ENCODE measurements at regions not wholly inside any gene's neighbourhood (a gene's known extent, or its start where the extent isn't known, plus 50 kb on each side); places are given as distances from the start of the nearest gene placed in this dataset.

DNA sequence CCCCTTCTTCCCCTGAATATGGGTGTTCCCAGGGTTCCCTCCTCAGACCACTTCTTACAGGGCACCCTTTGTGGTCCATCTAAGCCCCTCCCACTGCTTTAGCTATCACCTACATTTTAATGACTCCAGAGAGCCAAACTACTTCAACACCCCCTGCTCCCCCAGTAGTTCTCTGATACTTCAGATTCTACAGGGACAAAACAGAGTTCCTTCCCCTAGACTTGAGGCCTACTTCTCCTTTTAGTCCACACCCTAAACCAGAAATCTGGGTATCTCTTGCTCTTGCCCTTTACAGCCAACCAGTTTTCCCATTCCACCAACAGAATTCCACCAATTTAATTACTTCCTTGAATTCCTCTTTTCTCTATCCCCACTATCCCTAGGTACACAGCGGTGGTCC, 107.2 kb downstream of the KCNRG start:
- TF ChIP-seq POLR2AphosphoS5 (IDR thresholded peaks at IDR 0.05; ENCODE audit: low read depth, low read length) (no peak), POU2F2 (IDR thresholded peaks at IDR 0.05; ENCODE audit: low read depth, low read length) (no peak), PAX5 (IDR thresholded peaks at IDR 0.05; ENCODE audit: insufficient read depth, low read length, severe bottlenecking) (no peak), TAF1 (IDR thresholded peaks at IDR 0.05; ENCODE audit: low read depth, low read length) (no peak), SPI1 (IDR thresholded peaks at IDR 0.05; ENCODE audit: low read depth, low read length) (no peak), POLR2A (IDR thresholded peaks at IDR 0.05; ENCODE audit: low read depth, low read length) (no peak)
- DNase-seq (ENCODE audit: insufficient read length, low spot score) (no peak), FAIRE-seq (no peak)

DNA sequence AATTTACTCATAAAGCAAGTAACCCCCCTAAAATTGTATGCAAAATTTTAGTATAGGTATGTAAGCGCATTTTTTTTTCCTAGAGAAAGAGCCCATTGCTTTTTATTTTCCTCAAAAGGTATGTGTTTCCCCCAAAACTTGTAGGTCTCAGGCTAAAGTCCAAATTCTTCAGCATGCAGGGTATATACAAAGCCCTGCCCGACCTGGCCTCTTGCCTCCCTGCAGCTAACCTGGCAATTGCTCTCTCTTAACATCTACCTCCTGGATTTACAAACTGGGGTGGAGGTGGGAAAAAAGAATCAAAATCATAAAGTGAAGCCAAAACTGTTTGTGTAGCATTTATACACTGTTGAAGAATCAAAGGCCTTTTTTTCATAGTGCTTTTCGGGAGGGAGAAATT, 107.8 kb downstream of the KCNRG start:
- no peak for FAIRE-seq
- no peak for TF ChIP-seq SPI1 (IDR thresholded peaks at IDR 0.05; ENCODE audit: low read depth, low read length)
- no peak for DNase-seq (ENCODE audit: insufficient read length, low spot score)

DNA sequence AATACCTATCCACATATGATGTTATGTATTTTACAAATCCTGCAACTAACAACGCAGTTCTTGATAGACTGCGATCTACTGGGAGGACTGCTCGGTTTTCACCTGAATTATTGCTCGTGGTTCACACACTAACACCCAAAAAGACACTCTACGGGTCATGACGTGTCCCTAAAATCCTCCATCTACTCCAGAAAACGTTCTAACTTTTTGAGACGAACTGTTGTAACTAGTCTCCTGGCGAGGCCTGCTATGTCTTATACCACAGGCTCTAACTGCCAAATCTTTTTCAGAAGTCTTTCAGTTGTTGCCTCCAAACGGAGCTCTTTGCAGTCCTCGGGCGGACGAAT, 108.2 kb downstream of the KCNRG start:
- peak; percentile 16 for FAIRE-seq
- no peak for TF ChIP-seq TAF1 (IDR thresholded peaks at IDR 0.05; ENCODE audit: low read depth, low read length)
- TF ChIP-seq PAX5 (IDR thresholded peaks at IDR 0.05; ENCODE audit: insufficient read depth, low read length, severe bottlenecking), result no peak
- TF ChIP-seq POLR2A (IDR thresholded peaks at IDR 0.05; ENCODE audit: low read depth, low read length), result no peak
- no peak for TF ChIP-seq POU2F2 (IDR thresholded peaks at IDR 0.05; ENCODE audit: low read depth, low read length)
- TF ChIP-seq SPI1 (IDR thresholded peaks at IDR 0.05; ENCODE audit: low read depth, low read length), result no peak
- no peak for TF ChIP-seq POLR2AphosphoS5 (IDR thresholded peaks at IDR 0.05; ENCODE audit: low read depth, low read length)
- no peak for DNase-seq (ENCODE audit: insufficient read length, low spot score)

DNA sequence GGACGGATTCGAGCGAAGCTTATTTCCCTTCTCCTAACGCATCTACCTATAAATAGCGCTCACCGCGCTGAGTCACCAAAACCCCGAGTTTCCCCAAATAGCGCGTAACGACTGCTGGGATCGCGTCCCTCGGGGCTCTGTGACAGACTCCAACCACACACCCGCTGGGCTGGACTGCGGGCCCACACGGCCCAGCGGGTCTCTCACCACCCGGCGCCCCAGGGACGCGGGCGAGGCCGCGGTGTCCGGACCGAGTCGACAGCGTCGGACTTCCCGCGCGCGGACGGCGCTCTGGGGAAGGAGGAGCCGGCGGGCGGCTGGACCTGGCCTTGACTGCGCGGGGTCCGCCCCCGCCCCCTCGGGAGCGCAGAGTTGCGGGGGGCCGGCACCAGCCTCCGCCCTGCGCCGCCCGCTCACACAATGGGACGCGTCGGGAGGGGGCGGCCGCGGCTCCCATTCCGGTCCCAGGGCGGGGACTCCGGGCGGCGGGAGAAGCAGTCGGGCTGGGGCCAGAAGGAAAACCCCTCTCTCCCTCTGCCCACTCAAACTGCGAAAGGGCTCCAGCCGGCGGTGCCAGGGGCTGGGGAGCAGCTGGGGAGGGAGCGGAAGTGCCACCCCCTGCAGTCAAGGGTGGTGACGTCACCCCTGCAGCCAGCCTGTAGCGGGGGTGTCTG, 108.8 kb downstream of the KCNRG start:
- peak; percentile 85 for DNase-seq (ENCODE audit: insufficient read length, low spot score)
- peak; percentile 95 for FAIRE-seq
- peak; percentile 64 for TF ChIP-seq SPI1 (IDR thresholded peaks at IDR 0.05; ENCODE audit: low read depth, low read length)
- no peak for TF ChIP-seq PAX5 (IDR thresholded peaks at IDR 0.05; ENCODE audit: insufficient read depth, low read length, severe bottlenecking)

DNA sequence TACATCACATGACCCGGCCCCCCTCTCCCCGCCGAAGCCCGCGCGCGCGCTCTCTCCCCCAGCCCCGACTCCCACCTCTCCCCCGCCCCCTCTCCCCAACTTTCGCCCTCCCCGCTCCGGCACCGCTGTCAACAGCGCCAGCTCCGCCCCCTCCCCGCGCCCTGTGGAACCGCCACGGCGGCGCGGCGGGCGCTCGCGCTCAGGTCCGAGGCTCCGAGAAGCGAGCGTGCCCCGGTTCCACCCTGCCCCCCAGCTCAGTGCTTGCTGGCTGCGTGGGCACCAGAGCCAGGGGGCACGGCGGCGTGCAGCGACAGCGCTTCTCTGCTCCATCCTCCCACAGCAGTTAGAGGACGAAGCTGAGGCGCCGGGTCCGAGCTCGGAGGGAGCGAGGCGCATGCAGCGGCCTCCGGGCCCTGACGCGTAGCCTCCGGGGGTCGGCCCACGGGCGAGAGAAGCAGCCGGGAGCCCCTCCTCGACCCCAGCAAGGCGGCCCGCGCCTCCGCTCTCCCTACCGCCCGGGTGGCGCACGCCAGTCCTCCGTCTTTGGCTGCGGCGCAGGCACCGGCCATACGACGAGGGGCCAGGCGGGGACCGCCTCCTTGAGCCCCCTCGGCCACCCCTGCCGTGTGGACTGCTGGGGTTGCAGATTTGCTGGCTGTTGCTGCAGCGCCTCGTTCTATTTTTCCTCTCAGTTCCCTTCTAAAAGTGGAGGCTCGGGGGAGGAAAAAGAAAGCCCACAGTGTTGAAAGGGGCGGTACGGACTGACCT, 109.5 kb downstream of the KCNRG start:
- TF ChIP-seq POLR2AphosphoS5 (IDR thresholded peaks at IDR 0.05; ENCODE audit: low read depth, low read length) (no peak), POU2F2 (IDR thresholded peaks at IDR 0.05; ENCODE audit: low read depth, low read length) (no peak), TAF1 (IDR thresholded peaks at IDR 0.05; ENCODE audit: low read depth, low read length) (no peak), PAX5 (IDR thresholded peaks at IDR 0.05; ENCODE audit: insufficient read depth, low read length, severe bottlenecking) (no peak), SPI1 (IDR thresholded peaks at IDR 0.05; ENCODE audit: low read depth, low read length) (0 out of 2 replicates have a peak, but pooled peaks have one; percentile 24)
- peak; percentile 33 for DNase-seq (ENCODE audit: insufficient read length, low spot score)
- no peak for FAIRE-seq

DNA sequence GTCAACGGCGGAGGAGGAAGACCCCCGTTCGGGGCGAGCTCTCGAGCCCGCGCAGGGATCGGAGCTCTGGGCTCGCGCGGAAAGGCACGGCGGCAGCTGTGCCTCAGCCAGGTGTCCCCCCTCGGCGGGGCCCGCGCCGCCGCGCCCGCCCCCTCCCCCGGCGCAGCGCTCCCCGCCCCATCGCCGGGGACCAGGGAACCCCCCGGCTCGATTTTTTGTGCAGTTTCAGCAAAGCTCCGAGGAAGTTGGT, 110.0 kb downstream of the KCNRG start:
- TF ChIP-seq POU2F2 (IDR thresholded peaks at IDR 0.05; ENCODE audit: low read depth, low read length), result no peak
- DNase-seq (ENCODE audit: insufficient read length, low spot score) (peak; percentile 22), FAIRE-seq (no peak)

DNA sequence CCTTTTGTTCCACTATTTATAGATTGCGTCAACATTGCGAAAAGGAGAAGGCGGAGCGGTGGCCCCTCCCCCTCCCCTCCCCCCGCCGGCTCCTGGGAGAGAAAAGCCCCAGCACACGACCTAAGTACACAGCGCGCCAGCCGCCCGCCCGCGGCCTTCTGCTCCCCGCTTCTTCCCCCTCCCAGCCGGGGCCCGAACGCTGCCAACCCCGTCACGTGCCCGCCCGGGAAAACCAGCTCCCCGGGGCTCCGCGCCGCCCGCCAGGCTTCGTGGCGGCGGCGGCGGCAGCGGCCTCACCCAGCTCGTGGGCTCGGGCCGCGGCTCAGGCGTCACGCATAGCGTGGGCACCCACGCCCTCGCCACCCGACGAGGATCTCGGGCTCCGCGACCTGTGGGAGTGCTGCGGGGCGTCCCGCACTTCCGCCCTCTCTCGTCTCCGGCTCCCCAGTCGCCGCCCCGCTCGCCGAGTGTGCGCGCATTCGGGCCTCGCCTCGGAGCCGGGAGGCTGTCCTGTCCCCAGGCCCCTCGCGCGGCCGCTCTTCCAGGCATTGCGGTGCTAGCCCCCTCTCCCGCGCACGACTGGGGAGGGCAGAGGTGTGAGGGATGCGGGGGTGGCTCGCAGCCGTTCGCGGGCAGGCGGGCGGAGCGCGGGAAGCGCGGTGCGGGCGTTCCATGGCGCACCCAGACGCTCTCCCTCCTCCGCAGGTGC, 110.5 kb downstream of the KCNRG start:
- DNase-seq (ENCODE audit: insufficient read length, low spot score) (peak; percentile 38), FAIRE-seq (peak; percentile 5)
- TF ChIP-seq POLR2A (IDR thresholded peaks at IDR 0.05; ENCODE audit: low read depth, low read length) (no peak), PAX5 (IDR thresholded peaks at IDR 0.05; ENCODE audit: insufficient read depth, low read length, severe bottlenecking) (no peak), TAF1 (IDR thresholded peaks at IDR 0.05; ENCODE audit: low read depth, low read length) (no peak), POU2F2 (IDR thresholded peaks at IDR 0.05; ENCODE audit: low read depth, low read length) (no peak), SPI1 (IDR thresholded peaks at IDR 0.05; ENCODE audit: low read depth, low read length) (no peak), POLR2AphosphoS5 (IDR thresholded peaks at IDR 0.05; ENCODE audit: low read depth, low read length) (no peak)

DNA sequence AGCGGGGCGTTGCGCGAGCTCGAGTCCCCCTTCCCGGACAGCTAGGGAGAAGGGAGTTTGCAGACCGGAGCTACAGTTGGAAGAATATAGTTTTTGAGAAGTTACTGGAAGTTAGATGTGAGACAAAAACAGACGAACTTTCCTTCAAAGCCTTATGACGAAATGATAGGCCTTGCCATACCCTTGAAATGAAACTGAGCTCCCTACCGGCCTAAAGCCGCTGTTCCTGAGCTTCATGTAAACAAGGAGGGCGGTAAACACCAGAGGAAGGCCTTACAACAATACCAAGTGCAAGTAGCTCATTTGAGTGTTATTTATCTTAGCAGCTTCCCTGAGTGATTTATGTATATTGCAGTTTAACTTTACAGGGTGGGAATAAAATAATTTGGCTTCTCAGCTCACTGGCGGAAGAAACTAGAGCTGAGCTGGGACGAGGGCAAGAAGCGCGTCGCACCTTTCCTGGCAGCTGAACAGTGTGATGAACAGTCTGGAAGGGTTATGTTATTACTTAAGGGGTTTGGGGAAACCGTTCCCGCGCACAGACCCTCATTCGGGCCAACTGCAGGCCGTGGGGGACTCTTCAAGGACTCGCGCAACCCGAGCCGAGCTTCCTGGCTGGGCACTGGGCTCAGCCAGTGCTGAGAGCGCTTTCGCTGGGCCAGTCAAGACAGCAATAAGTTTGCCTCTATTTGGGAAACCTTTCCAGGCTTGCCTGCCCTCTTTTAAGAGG, 111.2 kb downstream of the KCNRG start:
- TF ChIP-seq POLR2A (IDR thresholded peaks at IDR 0.05; ENCODE audit: low read depth, low read length) (no peak), POLR2AphosphoS5 (IDR thresholded peaks at IDR 0.05; ENCODE audit: low read depth, low read length) (no peak), SPI1 (IDR thresholded peaks at IDR 0.05; ENCODE audit: low read depth, low read length) (no peak), TAF1 (IDR thresholded peaks at IDR 0.05; ENCODE audit: low read depth, low read length) (no peak), POU2F2 (IDR thresholded peaks at IDR 0.05; ENCODE audit: low read depth, low read length) (no peak), PAX5 (IDR thresholded peaks at IDR 0.05; ENCODE audit: insufficient read depth, low read length, severe bottlenecking) (no peak)
- DNase-seq (ENCODE audit: insufficient read length, low spot score) (no peak), FAIRE-seq (peak; percentile 48)

DNA sequence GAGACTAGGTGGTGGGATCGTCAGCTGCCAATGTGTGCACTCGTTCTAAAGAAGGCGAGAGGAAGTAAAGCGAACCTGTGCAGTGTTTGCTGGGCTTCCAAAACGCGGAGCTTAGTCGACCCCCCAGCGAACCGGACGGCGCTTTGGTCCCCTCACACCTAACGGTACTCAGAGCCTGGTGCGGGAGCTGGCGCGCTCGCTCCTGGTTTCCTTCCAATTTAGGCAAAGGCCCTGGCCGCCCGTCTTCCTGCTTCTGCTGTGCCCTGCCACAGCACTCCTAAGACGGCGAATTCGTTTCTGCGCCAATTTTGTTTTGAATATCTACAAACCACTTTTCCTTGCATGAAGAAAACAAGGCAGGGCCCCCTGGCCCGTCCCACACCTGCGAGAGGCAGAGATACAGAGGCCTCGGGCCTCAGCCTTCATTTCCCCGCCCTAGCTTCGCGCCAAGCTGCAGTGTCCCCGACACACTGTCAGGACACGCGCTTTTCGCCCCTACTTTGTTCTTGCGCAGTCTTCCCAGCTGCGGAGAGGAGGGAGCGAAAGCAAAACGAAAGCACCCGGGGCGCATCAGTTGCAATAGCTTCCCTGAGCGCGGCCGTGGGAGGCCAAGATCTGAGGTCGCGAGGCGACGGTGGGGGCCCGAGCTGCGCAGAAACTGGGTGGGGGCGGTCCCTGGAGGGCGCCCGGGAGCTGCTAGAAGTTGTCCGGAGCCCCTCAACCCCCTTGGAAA, 111.9 kb downstream of the KCNRG start:
- FAIRE-seq (no peak), DNase-seq (ENCODE audit: insufficient read length, low spot score) (no peak)
- no peak for TF ChIP-seq POLR2AphosphoS5 (IDR thresholded peaks at IDR 0.05; ENCODE audit: low read depth, low read length)
- TF ChIP-seq PAX5 (IDR thresholded peaks at IDR 0.05; ENCODE audit: insufficient read depth, low read length, severe bottlenecking), result no peak
- TF ChIP-seq TAF1 (IDR thresholded peaks at IDR 0.05; ENCODE audit: low read depth, low read length), result no peak
- no peak for TF ChIP-seq POLR2A (IDR thresholded peaks at IDR 0.05; ENCODE audit: low read depth, low read length)
- no peak for TF ChIP-seq SPI1 (IDR thresholded peaks at IDR 0.05; ENCODE audit: low read depth, low read length)
- TF ChIP-seq POU2F2 (IDR thresholded peaks at IDR 0.05; ENCODE audit: low read depth, low read length), result no peak

All from GM12891 (cell line).